ENCODE measurements at regions not wholly inside any gene's neighbourhood (a gene's known extent, or its start where the extent isn't known, plus 50 kb on each side); places are given as distances from the start of the nearest gene placed in this dataset.
"Not testable (repeated sequence)": the region's sequence is repeated elsewhere in the genome, so short reads cannot be mapped to it uniquely, and the experiment has no call there.

- in situ Hi-C loops (cut with HindIII; ENCODE audit: low pct_ligation_motif_present, low pct_unique_long_range_greater_than_20kb, low sequenced_read_pairs), result no loop called here
- no peak for DNase-seq
Measured at GRCh38 chr1:47491341-47491753, 53.5 kb downstream of the FOXD2 start.

GRCh38 chr1:47495176-47495713 is 57.4 kb downstream of the FOXD2 start:
- in situ Hi-C loops (cut with HindIII; ENCODE audit: low pct_ligation_motif_present, low pct_unique_long_range_greater_than_20kb, low sequenced_read_pairs), result no loop called here
- no peak for DNase-seq

GRCh38 chr1:47498551-47498950 is 60.7 kb downstream of the FOXD2 start:
- DNase-seq, result no peak
- in situ Hi-C loops (cut with HindIII; ENCODE audit: low pct_ligation_motif_present, low pct_unique_long_range_greater_than_20kb, low sequenced_read_pairs), result no loop called here

- no peak for DNase-seq
- in situ Hi-C loops (cut with HindIII; ENCODE audit: low pct_ligation_motif_present, low pct_unique_long_range_greater_than_20kb, low sequenced_read_pairs), result no loop called here
Measured at GRCh38 chr1:47501069-47501468, 63.2 kb downstream of the FOXD2 start.

GRCh38 chr1:47502746-47503370 is 65.0 kb downstream of the FOXD2 start:
- no peak for DNase-seq
- in situ Hi-C loops (cut with HindIII; ENCODE audit: low pct_ligation_motif_present, low pct_unique_long_range_greater_than_20kb, low sequenced_read_pairs), result no loop called here

- in situ Hi-C loops (cut with HindIII; ENCODE audit: low pct_ligation_motif_present, low pct_unique_long_range_greater_than_20kb, low sequenced_read_pairs), result not testable (repeated sequence)
Measured at GRCh38 chr1:47504840-47505239, 67.0 kb downstream of the FOXD2 start.

GRCh38 chr1:47505267-47505666 is 67.4 kb downstream of the FOXD2 start:
- no peak for DNase-seq
- in situ Hi-C loops (cut with HindIII; ENCODE audit: low pct_ligation_motif_present, low pct_unique_long_range_greater_than_20kb, low sequenced_read_pairs), result no loop called here

More at GRCh38 chr1:47504840-47505239, 67.0 kb downstream of the FOXD2 start:
- not testable (repeated sequence) for DNase-seq

GRCh38 chr1:47506053-47506452 is 68.2 kb downstream of the FOXD2 start:
- DNase-seq, result no peak
- in situ Hi-C loops (cut with HindIII; ENCODE audit: low pct_ligation_motif_present, low pct_unique_long_range_greater_than_20kb, low sequenced_read_pairs), result no loop called here

- no peak for DNase-seq
- in situ Hi-C loops (cut with HindIII; ENCODE audit: low pct_ligation_motif_present, low pct_unique_long_range_greater_than_20kb, low sequenced_read_pairs), result no loop called here
Measured at GRCh38 chr1:47507144-47507543, 69.3 kb downstream of the FOXD2 start.

- in situ Hi-C loops (cut with HindIII; ENCODE audit: low pct_ligation_motif_present, low pct_unique_long_range_greater_than_20kb, low sequenced_read_pairs), result no loop called here
- DNase-seq, result no peak
Measured at GRCh38 chr1:47507881-47508701, 70.2 kb downstream of the FOXD2 start.

GRCh38 chr1:47508702-47509431 is 71.0 kb downstream of the FOXD2 start:
- DNase-seq, result no peak
- in situ Hi-C loops (cut with HindIII; ENCODE audit: low pct_ligation_motif_present, low pct_unique_long_range_greater_than_20kb, low sequenced_read_pairs), result no loop called here

GRCh38 chr1:47510282-47510811 is 72.5 kb downstream of the FOXD2 start:
- in situ Hi-C loops (cut with HindIII; ENCODE audit: low pct_ligation_motif_present, low pct_unique_long_range_greater_than_20kb, low sequenced_read_pairs), result no loop called here
- DNase-seq, result no peak

GRCh38 chr1:47511825-47512224 is 74.0 kb downstream of the FOXD2 start:
- in situ Hi-C loops (cut with HindIII; ENCODE audit: low pct_ligation_motif_present, low pct_unique_long_range_greater_than_20kb, low sequenced_read_pairs), result no loop called here
- DNase-seq, result no peak

- in situ Hi-C loops (cut with HindIII; ENCODE audit: low pct_ligation_motif_present, low pct_unique_long_range_greater_than_20kb, low sequenced_read_pairs), result no loop called here
- no peak for DNase-seq
Measured at GRCh38 chr1:47513393-47513792, 75.5 kb downstream of the FOXD2 start.

- no peak for DNase-seq
- in situ Hi-C loops (cut with HindIII; ENCODE audit: low pct_ligation_motif_present, low pct_unique_long_range_greater_than_20kb, low sequenced_read_pairs), result no loop called here
Measured at GRCh38 chr1:47514229-47514628, 76.4 kb downstream of the FOXD2 start.

- in situ Hi-C loops (cut with HindIII; ENCODE audit: low pct_ligation_motif_present, low pct_unique_long_range_greater_than_20kb, low sequenced_read_pairs), result no loop called here
Measured at GRCh38 chr1:47515164-47515789, 77.4 kb downstream of the FOXD2 start.

GRCh38 chr1:47517946-47518345 is 80.1 kb downstream of the FOXD2 start:
- in situ Hi-C loops (cut with HindIII; ENCODE audit: low pct_ligation_motif_present, low pct_unique_long_range_greater_than_20kb, low sequenced_read_pairs), result no loop called here
- DNase-seq, result no peak

More at GRCh38 chr1:47515164-47515789, 77.4 kb downstream of the FOXD2 start:
- DNase-seq, result no peak

GRCh38 chr1:47519491-47519890 is 81.6 kb downstream of the FOXD2 start:
- in situ Hi-C loops (cut with HindIII; ENCODE audit: low pct_ligation_motif_present, low pct_unique_long_range_greater_than_20kb, low sequenced_read_pairs), result no loop called here
- no peak for DNase-seq
